ENCODE measurements at regions not wholly inside any gene's neighbourhood (a gene's known extent, or its start where the extent isn't known, plus 50 kb on each side); places are given as distances from the start of the nearest gene placed in this dataset.
"Not testable (repeated sequence)": the region's sequence is repeated elsewhere in the genome, so short reads cannot be mapped to it uniquely, and the experiment has no call there.

- Histone ChIP-seq H3K9me3 (replicated peaks) (no peaks in the 10 kb centered on the region), H3K4me1 (peaks cover 37% of the 10 kb centered on the region), H3K27ac (replicated peaks) (peak overlapping the region; percentile 93), H3K36me3 (no peaks in the 10 kb centered on the region), H3K4me3 (peak overlapping the region; percentile 8), H3K27me3 (ENCODE audit: low read depth) (peaks cover 38% of the 10 kb centered on the region)
- TF ChIP-seq, protein P1, sequence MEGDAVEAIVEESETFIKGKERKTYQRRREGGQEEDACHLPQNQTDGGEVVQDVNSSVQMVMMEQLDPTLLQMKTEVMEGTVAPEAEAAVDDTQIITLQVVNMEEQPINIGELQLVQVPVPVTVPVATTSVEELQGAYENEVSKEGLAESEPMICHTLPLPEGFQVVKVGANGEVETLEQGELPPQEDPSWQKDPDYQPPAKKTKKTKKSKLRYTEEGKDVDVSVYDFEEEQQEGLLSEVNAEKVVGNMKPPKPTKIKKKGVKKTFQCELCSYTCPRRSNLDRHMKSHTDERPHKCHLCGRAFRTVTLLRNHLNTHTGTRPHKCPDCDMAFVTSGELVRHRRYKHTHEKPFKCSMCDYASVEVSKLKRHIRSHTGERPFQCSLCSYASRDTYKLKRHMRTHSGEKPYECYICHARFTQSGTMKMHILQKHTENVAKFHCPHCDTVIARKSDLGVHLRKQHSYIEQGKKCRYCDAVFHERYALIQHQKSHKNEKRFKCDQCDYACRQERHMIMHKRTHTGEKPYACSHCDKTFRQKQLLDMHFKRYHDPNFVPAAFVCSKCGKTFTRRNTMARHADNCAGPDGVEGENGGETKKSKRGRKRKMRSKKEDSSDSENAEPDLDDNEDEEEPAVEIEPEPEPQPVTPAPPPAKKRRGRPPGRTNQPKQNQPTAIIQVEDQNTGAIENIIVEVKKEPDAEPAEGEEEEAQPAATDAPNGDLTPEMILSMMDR (IDR thresholded peaks at IDR 0.05; ENCODE audit: borderline replicate concordance), result no peak
- DNase-seq, result peak; percentile 43
- intact Hi-C loops (cut with micrococcal nuclease), result no loop called here
Observed at GRCh38 chr17:77286641-77287431, 146.1 kb downstream of the SEC14L1 start.

DNA sequence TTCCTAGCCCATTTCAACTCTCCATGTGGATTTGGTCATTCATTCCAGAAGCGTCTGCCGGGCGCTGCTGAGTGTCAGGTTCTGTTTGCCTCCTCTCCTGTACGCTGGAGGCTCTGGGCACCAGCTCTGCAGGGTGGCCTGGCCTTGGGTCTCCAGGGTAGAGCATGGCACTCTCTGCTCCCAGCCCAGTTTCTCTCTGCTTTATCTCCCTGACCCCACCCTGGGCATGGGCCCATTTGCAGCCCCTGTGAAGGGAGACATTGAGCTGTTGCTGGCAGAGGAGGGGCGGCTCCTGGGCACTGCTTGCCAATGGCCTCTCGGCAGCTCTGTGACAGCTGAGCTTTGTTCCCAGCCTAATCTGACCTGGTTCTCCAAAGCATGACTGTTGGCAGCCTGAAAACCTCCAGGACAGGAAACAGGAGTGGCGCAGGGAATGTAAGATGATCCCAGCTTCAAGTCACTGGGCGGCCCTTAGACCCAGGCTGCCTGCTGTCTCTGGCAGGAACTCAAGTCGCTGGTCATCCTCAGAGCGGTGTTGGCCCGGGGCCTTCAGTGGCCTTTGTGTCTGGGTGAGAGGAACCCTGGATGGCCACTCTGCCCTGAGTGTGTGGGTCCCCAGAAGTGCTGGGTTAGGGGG lies 146.8 kb downstream of the SEC14L1 start:
- peaks cover 31% of the 10 kb centered on the region for H3K4me1 ChIP-seq
- peaks cover 31% of the 10 kb centered on the region for H3K27me3 ChIP-seq (ENCODE audit: low read depth)
- intact Hi-C loops (cut with micrococcal nuclease), result no loop called here
- TF ChIP-seq, protein P1 (IDR thresholded peaks at IDR 0.05; ENCODE audit: borderline replicate concordance), result no peak
- peak; percentile 54 for DNase-seq
- H3K4me3 ChIP-seq, result peak overlapping the region; percentile 8
- peak overlapping the region; percentile 93 for H3K27ac ChIP-seq (replicated peaks)
- no peaks in the 10 kb centered on the region for H3K36me3 ChIP-seq
- no peaks in the 10 kb centered on the region for H3K9me3 ChIP-seq (replicated peaks)

- H3K4me1 ChIP-seq, result peaks cover 28% of the 10 kb centered on the region
- DNase-seq, result no peak
- TF ChIP-seq, protein P1 (IDR thresholded peaks at IDR 0.05; ENCODE audit: borderline replicate concordance), result no peak
- H3K27ac ChIP-seq (replicated peaks), result peak overlapping the region; percentile 93
- no peaks in the 10 kb centered on the region for H3K9me3 ChIP-seq (replicated peaks)
- H3K27me3 ChIP-seq (ENCODE audit: low read depth), result peaks cover 26% of the 10 kb centered on the region
- H3K36me3 ChIP-seq, result no peaks in the 10 kb centered on the region
- intact Hi-C loops (cut with micrococcal nuclease), result no loop called here
- H3K4me3 ChIP-seq, result no peak overlapping the region
Observed at GRCh38 chr17:77288115-77288619, 147.4 kb downstream of the SEC14L1 start.

GRCh38 chr17:77290759-77291558 lies 150.2 kb downstream of the SEC14L1 start:
- H3K27ac ChIP-seq (replicated peaks); intact Hi-C loops (cut with micrococcal nuclease); H3K27me3 ChIP-seq (ENCODE audit: low read depth); H3K36me3 ChIP-seq; H3K9me3 ChIP-seq (replicated peaks); H3K4me3 ChIP-seq; DNase-seq: not testable (repeated sequence)
- H3K4me1 ChIP-seq, result peaks cover 24% of the 10 kb centered on the region

GRCh38 chr17:77291591-77292386 lies 151.0 kb downstream of the SEC14L1 start:
- Histone ChIP-seq H3K36me3 (no peaks in the 10 kb centered on the region), H3K4me3 (no peak overlapping the region), H3K4me1 (peaks cover 16% of the 10 kb centered on the region), H3K27me3 (ENCODE audit: low read depth) (no peaks in the 10 kb centered on the region), H3K27ac (replicated peaks) (no peak overlapping the region), H3K9me3 (replicated peaks) (no peaks in the 10 kb centered on the region)
- DNase-seq, result no peak
- intact Hi-C loops (cut with micrococcal nuclease), result no loop called here
- TF ChIP-seq, protein P1 (IDR thresholded peaks at IDR 0.05; ENCODE audit: borderline replicate concordance), result no peak

Data from left ventricle myocardium inferior (tissue), 1 donor.